ENCODE measurements at regions not wholly inside any gene's neighbourhood (a gene's known extent, or its start where the extent isn't known, plus 50 kb on each side); places are given as distances from the start of the nearest gene placed in this dataset.
"Not testable (repeated sequence)": the region's sequence is repeated elsewhere in the genome, so short reads cannot be mapped to it uniquely, and the experiment has no call there.

GRCh38 chr14:40983604-40984003, 623.1 kb upstream of the LRFN5 start:
- DNase-seq (ENCODE audit: extremely low spot score, unreplicated experiment), result no peak
- Mint-ChIP-seq H3K36me3 (no peaks in the 10 kb centered on the region), H3K9me3 (no peaks in the 10 kb centered on the region), H3K27ac (no peak overlapping the region), H3K27me3 (no peaks in the 10 kb centered on the region), H3K4me1 (ENCODE audit: unreplicated experiment) (peaks cover 4% of the 10 kb centered on the region), H3K4me3 (no peak overlapping the region)
- TF ChIP-seq CTCF (conservative IDR thresholded peaks at IDR 0.05), result no peak

- no peak overlapping the region for H3K4me3 Mint-ChIP-seq
- no peak for DNase-seq (ENCODE audit: extremely low spot score, unreplicated experiment)
- H3K27ac Mint-ChIP-seq, result no peak overlapping the region
- no peaks in the 10 kb centered on the region for H3K36me3 Mint-ChIP-seq
- no peak for TF ChIP-seq CTCF (conservative IDR thresholded peaks at IDR 0.05)
- H3K9me3 Mint-ChIP-seq, result no peaks in the 10 kb centered on the region
- H3K4me1 Mint-ChIP-seq (ENCODE audit: unreplicated experiment), result peaks cover 4% of the 10 kb centered on the region
- no peaks in the 10 kb centered on the region for H3K27me3 Mint-ChIP-seq
These were observed 625.4 kb upstream of the LRFN5 start for GRCh38 chr14:40981247-40981646.

GRCh38 chr14:40960257-40960656, 646.4 kb upstream of the LRFN5 start:
- H3K27ac Mint-ChIP-seq; H3K4me1 Mint-ChIP-seq (ENCODE audit: unreplicated experiment); H3K27me3 Mint-ChIP-seq; H3K4me3 Mint-ChIP-seq; DNase-seq (ENCODE audit: extremely low spot score, unreplicated experiment); H3K9me3 Mint-ChIP-seq: not testable (repeated sequence)
- H3K36me3 Mint-ChIP-seq, result peaks cover 41% of the 10 kb centered on the region

- peak overlapping the region; percentile 98 for H3K27ac Mint-ChIP-seq
- DNase-seq (ENCODE audit: extremely low spot score, unreplicated experiment), result no peak
- H3K36me3 Mint-ChIP-seq, result peaks cover 33% of the 10 kb centered on the region
- peak overlapping the region; percentile 99 for H3K4me3 Mint-ChIP-seq
- peaks cover 7% of the 10 kb centered on the region for H3K9me3 Mint-ChIP-seq
- no peaks in the 10 kb centered on the region for H3K4me1 Mint-ChIP-seq (ENCODE audit: unreplicated experiment)
- no peaks in the 10 kb centered on the region for H3K27me3 Mint-ChIP-seq
- no peak for TF ChIP-seq CTCF (conservative IDR thresholded peaks at IDR 0.05)
These were observed 651.6 kb upstream of the LRFN5 start for GRCh38 chr14:40955131-40955505.

- H3K4me1 Mint-ChIP-seq (ENCODE audit: unreplicated experiment); DNase-seq (ENCODE audit: extremely low spot score, unreplicated experiment); H3K27me3 Mint-ChIP-seq; H3K9me3 Mint-ChIP-seq: not testable (repeated sequence)
- H3K36me3 Mint-ChIP-seq, result peaks cover 29% of the 10 kb centered on the region
- H3K27ac Mint-ChIP-seq, result peak overlapping the region; percentile 98
- H3K4me3 Mint-ChIP-seq, result peak overlapping the region; percentile 99
These were observed 652.1 kb upstream of the LRFN5 start for GRCh38 chr14:40954448-40955130.

- no peak for DNase-seq (ENCODE audit: extremely low spot score, unreplicated experiment)
- no peak overlapping the region for H3K27ac Mint-ChIP-seq
- TF ChIP-seq CTCF (conservative IDR thresholded peaks at IDR 0.05), result no peak
- no peaks in the 10 kb centered on the region for H3K36me3 Mint-ChIP-seq
- no peaks in the 10 kb centered on the region for H3K4me1 Mint-ChIP-seq (ENCODE audit: unreplicated experiment)
- H3K4me3 Mint-ChIP-seq, result no peak overlapping the region
- no peaks in the 10 kb centered on the region for H3K9me3 Mint-ChIP-seq
- no peaks in the 10 kb centered on the region for H3K27me3 Mint-ChIP-seq
These were observed 662.2 kb upstream of the LRFN5 start for GRCh38 chr14:40944521-40944920.

GRCh38 chr14:40936861-40937260, 669.8 kb upstream of the LRFN5 start:
- Mint-ChIP-seq H3K27me3 (no peaks in the 10 kb centered on the region), H3K27ac (no peak overlapping the region), H3K4me1 (ENCODE audit: unreplicated experiment) (no peaks in the 10 kb centered on the region), H3K9me3 (no peaks in the 10 kb centered on the region), H3K36me3 (no peaks in the 10 kb centered on the region), H3K4me3 (no peak overlapping the region)
- no peak for DNase-seq (ENCODE audit: extremely low spot score, unreplicated experiment)
- TF ChIP-seq CTCF (conservative IDR thresholded peaks at IDR 0.05), result no peak

Data from type B pancreatic cell (in vitro differentiated cells).